ENCODE measurements at regions not wholly inside any gene's neighbourhood (a gene's known extent, or its start where the extent isn't known, plus 50 kb on each side); places are given as distances from the start of the nearest gene placed in this dataset.

GRCh38 chr1:234770924-234771540 lies 161.1 kb upstream of the IRF2BP2 start:
- ChIA-PET POLR2A (interaction anchor here (1.0 to 3.4 kb wide), 3 partner anchors 46 to 272 kb away, joined by 3 to 44 read pairs (median 34); partner anchors contain the start of gene IRF2BP2), CTCF (interaction anchor here (0.7 to 8.7 kb wide), 7 partner anchors 16 to 158 kb away, joined by 3 to 52 read pairs (median 5); no protein-coding TSS in a partner anchor)
- no peak for DNase-seq
- Histone ChIP-seq H3K27ac (ENCODE audit: insufficient read depth in 1 of 2, low read depth in 1 of 2, low read length in 2 of 2, poor library complexity in 1 of 2, severe bottlenecking in 2 of 2) (peak overlapping the region; percentile 86 to 91), H3K27me3 (replicated peaks in 2 of 5; ENCODE audit: control insufficient read depth in 4 of 5, insufficient read depth in 5 of 5, low read length in 4 of 5) (no peaks in the 10 kb centered on the region), H3K9me3 (ENCODE audit: control extremely low read depth in 1 of 5, control insufficient read depth in 4 of 5, insufficient read depth in 2 of 5, low read depth in 1 of 5, low read length in 4 of 5) (no peaks in the 10 kb centered on the region), H3K4me3 (ENCODE audit: control insufficient read depth in 1 of 7, extremely low read depth in 1 of 7, insufficient read depth in 4 of 7, low read depth in 2 of 7, low read length in 6 of 7) (no peak overlapping the region), H3K36me3 (ENCODE audit: control insufficient read depth in 4 of 4, insufficient read depth in 4 of 4, low read length in 3 of 4) (no peaks in the 10 kb centered on the region), H3K4me1 (ENCODE audit: control extremely low read depth in 1 of 4, control insufficient read depth in 4 of 4, insufficient read depth in 4 of 4, low read length in 3 of 4) (peaks cover 20 to 65% (median 47%) of the 10 kb centered on the region in 4 experiments)
- WGBS (ENCODE audit: insufficient coverage), result 100% methylated on average over 2 of the region's 9 CpGs

DNA sequence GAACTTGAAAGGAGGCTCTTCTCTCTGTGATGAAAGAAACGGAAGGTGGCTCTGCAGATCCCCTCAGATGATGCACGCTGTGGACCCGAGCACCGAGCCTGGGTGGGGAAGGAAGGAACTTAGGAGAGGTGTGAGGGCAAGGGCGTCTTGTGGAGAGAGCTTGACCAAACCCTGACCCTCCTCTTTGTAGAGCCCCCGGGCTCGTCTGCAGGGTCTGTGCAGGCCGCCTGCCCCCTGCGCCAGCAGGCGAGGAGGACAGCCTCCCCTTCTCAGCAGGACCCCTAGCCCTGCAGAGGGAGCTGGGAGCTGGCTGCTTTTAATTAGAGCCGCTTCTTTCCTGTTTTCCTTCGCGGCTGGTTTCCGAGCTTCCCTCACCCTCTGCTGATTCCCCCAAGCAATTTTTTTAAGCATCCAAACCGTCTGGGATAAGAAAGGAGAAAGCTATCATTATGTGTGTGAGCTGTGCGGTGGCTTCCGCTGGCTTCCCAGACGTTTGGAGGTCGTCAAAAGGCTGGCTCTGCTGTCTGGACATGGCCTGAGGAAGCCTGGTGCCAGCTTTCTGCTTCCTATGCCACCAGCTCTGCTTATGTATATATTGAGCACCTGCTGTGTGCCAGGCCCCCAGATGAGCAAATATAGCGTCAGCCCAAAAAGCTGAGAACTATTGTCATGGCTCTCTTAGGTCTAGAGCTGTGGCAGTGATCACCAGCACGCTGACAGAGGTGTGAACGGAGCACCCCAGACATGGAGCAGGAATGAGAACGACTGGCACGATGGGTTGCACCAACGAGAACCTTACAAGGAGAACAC lies 160.2 kb upstream of the IRF2BP2 start:
- no peaks in the 10 kb centered on the region for H3K9me3 ChIP-seq (ENCODE audit: control extremely low read depth in 1 of 5, control insufficient read depth in 4 of 5, insufficient read depth in 2 of 5, low read depth in 1 of 5, low read length in 4 of 5)
- WGBS (ENCODE audit: insufficient coverage), result 98% methylated on average over 19 of the region's 25 CpGs
- H3K36me3 ChIP-seq (ENCODE audit: control insufficient read depth in 4 of 4, insufficient read depth in 4 of 4, low read length in 3 of 4), result no peaks in the 10 kb centered on the region
- ChIA-PET POLR2A (no interaction called here), CTCF (interaction anchor here (2.1 to 8.7 kb wide), 2 partner anchors 23 to 46 kb away, joined by 7 to 52 read pairs; no protein-coding TSS in a partner anchor)
- H3K4me1 ChIP-seq (ENCODE audit: control extremely low read depth in 1 of 4, control insufficient read depth in 4 of 4, insufficient read depth in 4 of 4, low read length in 3 of 4), result peaks cover 20 to 62% (median 45%) of the 10 kb centered on the region in 4 experiments
- no peak overlapping the region for H3K27ac ChIP-seq (ENCODE audit: insufficient read depth in 1 of 2, low read depth in 1 of 2, low read length in 2 of 2, poor library complexity in 1 of 2, severe bottlenecking in 2 of 2)
- H3K27me3 ChIP-seq (replicated peaks in 2 of 5; ENCODE audit: control insufficient read depth in 4 of 5, insufficient read depth in 5 of 5, low read length in 4 of 5), result no peaks in the 10 kb centered on the region
- no peak overlapping the region for H3K4me3 ChIP-seq (ENCODE audit: control insufficient read depth in 1 of 7, extremely low read depth in 1 of 7, insufficient read depth in 4 of 7, low read depth in 2 of 7, low read length in 6 of 7)
- no peak for DNase-seq

- Histone ChIP-seq H3K9me3 (ENCODE audit: control extremely low read depth in 1 of 5, control insufficient read depth in 4 of 5, insufficient read depth in 2 of 5, low read depth in 1 of 5, low read length in 4 of 5) (no peaks in the 10 kb centered on the region), H3K4me3 (ENCODE audit: control insufficient read depth in 1 of 7, extremely low read depth in 1 of 7, insufficient read depth in 4 of 7, low read depth in 2 of 7, low read length in 6 of 7) (no peak overlapping the region), H3K27ac (ENCODE audit: insufficient read depth in 1 of 2, low read depth in 1 of 2, low read length in 2 of 2, poor library complexity in 1 of 2, severe bottlenecking in 2 of 2) (no peak overlapping the region), H3K4me1 (ENCODE audit: control extremely low read depth in 1 of 4, control insufficient read depth in 4 of 4, insufficient read depth in 4 of 4, low read length in 3 of 4) (peaks cover 15 to 55% (median 39%) of the 10 kb centered on the region in 4 experiments), H3K36me3 (ENCODE audit: control insufficient read depth in 4 of 4, insufficient read depth in 4 of 4, low read length in 3 of 4) (no peaks in the 10 kb centered on the region), H3K27me3 (replicated peaks in 2 of 5; ENCODE audit: control insufficient read depth in 4 of 5, insufficient read depth in 5 of 5, low read length in 4 of 5) (no peaks in the 10 kb centered on the region)
- POLR2A ChIA-PET, result no interaction called here
- CTCF ChIA-PET, result interaction anchor here (1.4 to 8.7 kb wide), 4 partner anchors 23 to 52 kb away, joined by 3 to 52 read pairs (median 7); no protein-coding TSS in a partner anchor
- 96% methylated on average over 13 of the region's 13 CpGs for WGBS (ENCODE audit: insufficient coverage)
- DNase-seq, result no peak
These were observed 159.5 kb upstream of the IRF2BP2 start for GRCh38 chr1:234769284-234769985.

DNA sequence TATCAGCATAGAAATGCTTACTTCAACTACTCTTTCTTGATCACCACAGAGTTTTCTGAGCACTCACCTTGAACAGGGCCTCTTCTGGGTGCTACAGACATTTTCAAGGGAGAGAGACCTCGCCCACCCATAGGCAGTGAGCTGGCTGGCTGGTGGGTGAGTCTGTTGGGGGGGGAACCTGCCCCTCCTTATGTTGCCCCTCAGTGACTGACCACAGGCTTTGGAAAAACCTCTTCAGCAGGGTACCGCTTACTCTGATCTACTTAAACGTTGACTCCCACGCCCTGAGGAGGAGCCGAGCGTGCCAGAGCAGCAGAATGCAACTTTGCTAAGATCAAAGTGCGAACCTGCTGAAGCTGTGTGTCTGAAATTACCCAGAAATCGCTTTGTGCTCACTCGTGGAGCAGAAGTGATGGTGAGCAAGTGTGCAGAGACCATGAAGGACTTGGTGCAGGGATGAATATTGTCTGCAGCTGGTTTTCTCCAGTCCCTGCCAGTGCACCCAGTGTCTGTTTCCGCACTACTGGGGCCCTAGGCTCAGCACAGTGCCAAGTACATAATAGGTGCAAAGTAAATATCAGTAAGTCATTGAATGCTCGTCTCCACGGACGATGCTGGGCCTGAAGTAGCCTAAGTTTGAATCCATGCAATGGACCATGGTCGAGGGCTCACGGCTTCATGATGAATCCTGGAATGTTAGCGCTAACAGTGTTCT lies 158.7 kb upstream of the IRF2BP2 start:
- no peak overlapping the region for H3K27ac ChIP-seq (ENCODE audit: insufficient read depth in 1 of 2, low read depth in 1 of 2, low read length in 2 of 2, poor library complexity in 1 of 2, severe bottlenecking in 2 of 2)
- DNase-seq, result no peak
- H3K4me1 ChIP-seq (ENCODE audit: control extremely low read depth in 1 of 4, control insufficient read depth in 4 of 4, insufficient read depth in 4 of 4, low read length in 3 of 4), result peaks cover 12 to 53% (median 40%) of the 10 kb centered on the region in 4 experiments
- no peaks in the 10 kb centered on the region for H3K27me3 ChIP-seq (replicated peaks in 2 of 5; ENCODE audit: control insufficient read depth in 4 of 5, insufficient read depth in 5 of 5, low read length in 4 of 5)
- no peaks in the 10 kb centered on the region for H3K36me3 ChIP-seq (ENCODE audit: control insufficient read depth in 4 of 4, insufficient read depth in 4 of 4, low read length in 3 of 4)
- H3K9me3 ChIP-seq (ENCODE audit: control extremely low read depth in 1 of 5, control insufficient read depth in 4 of 5, insufficient read depth in 2 of 5, low read depth in 1 of 5, low read length in 4 of 5), result no peaks in the 10 kb centered on the region
- POLR2A ChIA-PET, result no interaction called here
- no peak overlapping the region for H3K4me3 ChIP-seq (ENCODE audit: control insufficient read depth in 1 of 7, extremely low read depth in 1 of 7, insufficient read depth in 4 of 7, low read depth in 2 of 7, low read length in 6 of 7)
- CTCF ChIA-PET, result interaction anchor here (0.7 to 8.7 kb wide), 5 partner anchors 8 to 211 kb away, joined by 3 to 52 read pairs (median 3); no protein-coding TSS in a partner anchor
- 97% methylated on average over 16 of the region's 16 CpGs for WGBS (ENCODE audit: insufficient coverage)

DNA sequence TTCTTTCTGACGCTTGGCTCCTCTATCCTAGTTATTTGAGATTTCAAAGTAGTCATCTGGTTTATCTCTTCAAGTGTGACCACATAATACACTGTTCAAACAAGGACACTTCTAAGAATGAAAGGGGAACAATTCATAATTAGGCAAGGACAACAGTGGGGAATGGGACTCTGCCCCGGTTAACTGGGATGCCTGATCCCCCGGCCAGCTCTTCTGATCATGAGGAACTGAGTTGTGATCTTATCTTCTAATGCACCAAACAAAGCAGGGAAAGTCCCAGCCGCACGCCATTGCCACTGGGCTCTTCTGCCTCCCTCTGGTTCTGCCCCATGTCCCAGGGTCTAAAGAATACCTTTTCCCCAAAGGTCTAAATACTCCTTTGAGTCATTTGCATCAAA lies 158.2 kb upstream of the IRF2BP2 start:
- no peak overlapping the region for H3K4me3 ChIP-seq (ENCODE audit: control insufficient read depth in 1 of 7, extremely low read depth in 1 of 7, insufficient read depth in 4 of 7, low read depth in 2 of 7, low read length in 6 of 7)
- DNase-seq, result peak in 1 of 3 donors; percentile 32
- POLR2A ChIA-PET, result interaction anchor here (0.6 kb wide), 1 partner anchor 155 kb away, joined by 3 read pairs; no protein-coding TSS in a partner anchor
- peaks cover 12 to 47% (median 35%) of the 10 kb centered on the region in 4 experiments for H3K4me1 ChIP-seq (ENCODE audit: control extremely low read depth in 1 of 4, control insufficient read depth in 4 of 4, insufficient read depth in 4 of 4, low read length in 3 of 4)
- no peak overlapping the region for H3K27ac ChIP-seq (ENCODE audit: insufficient read depth in 1 of 2, low read depth in 1 of 2, low read length in 2 of 2, poor library complexity in 1 of 2, severe bottlenecking in 2 of 2)
- H3K36me3 ChIP-seq (ENCODE audit: control insufficient read depth in 4 of 4, insufficient read depth in 4 of 4, low read length in 3 of 4), result no peaks in the 10 kb centered on the region
- no peaks in the 10 kb centered on the region for H3K9me3 ChIP-seq (ENCODE audit: control extremely low read depth in 1 of 5, control insufficient read depth in 4 of 5, insufficient read depth in 2 of 5, low read depth in 1 of 5, low read length in 4 of 5)
- 49% methylated on average over 3 of the region's 5 CpGs for WGBS (ENCODE audit: insufficient coverage)
- no peaks in the 10 kb centered on the region for H3K27me3 ChIP-seq (replicated peaks in 2 of 5; ENCODE audit: control insufficient read depth in 4 of 5, insufficient read depth in 5 of 5, low read length in 4 of 5)
- CTCF ChIA-PET, result interaction anchor here (0.7 to 8.7 kb wide), 6 partner anchors 8 to 211 kb away, joined by 3 to 52 read pairs (median 3); no protein-coding TSS in a partner anchor

- H3K36me3 ChIP-seq (ENCODE audit: control insufficient read depth in 4 of 4, insufficient read depth in 4 of 4, low read length in 3 of 4), result no peaks in the 10 kb centered on the region
- CTCF ChIA-PET, result interaction anchor here (0.6 to 1.6 kb wide), 4 partner anchors 10 to 111 kb away, joined by 3 to 4 read pairs (median 4); no protein-coding TSS in a partner anchor
These were observed 155.7 kb upstream of the IRF2BP2 start for GRCh38 chr1:234765672-234766071.

More at GRCh38 chr1:234765672-234766071, 155.7 kb upstream of the IRF2BP2 start:
- Histone ChIP-seq H3K27me3 (replicated peaks in 2 of 5; ENCODE audit: control insufficient read depth in 4 of 5, insufficient read depth in 5 of 5, low read length in 4 of 5) (no peaks in the 10 kb centered on the region), H3K9me3 (ENCODE audit: control extremely low read depth in 1 of 5, control insufficient read depth in 4 of 5, insufficient read depth in 2 of 5, low read depth in 1 of 5, low read length in 4 of 5) (no peaks in the 10 kb centered on the region), H3K4me1 (ENCODE audit: control extremely low read depth in 1 of 4, control insufficient read depth in 4 of 4, insufficient read depth in 4 of 4, low read length in 3 of 4) (peaks cover under 1 to 26% (median 18%) of the 10 kb centered on the region in 4 experiments), H3K4me3 (ENCODE audit: control insufficient read depth in 1 of 7, extremely low read depth in 1 of 7, insufficient read depth in 4 of 7, low read depth in 2 of 7, low read length in 6 of 7) (no peak overlapping the region), H3K27ac (ENCODE audit: insufficient read depth in 1 of 2, low read depth in 1 of 2, low read length in 2 of 2, poor library complexity in 1 of 2, severe bottlenecking in 2 of 2) (no peak overlapping the region)
- POLR2A ChIA-PET, result no interaction called here
- DNase-seq, result no peak
- WGBS (ENCODE audit: insufficient coverage), result 100% methylated on average over 1 of the region's 1 CpG
